NCI-H146 (cell line): ENCODE measurements at regions not wholly inside any gene's neighbourhood (a gene's known extent, or its start where the extent isn't known, plus 50 kb on each side); places are given as distances from the start of the nearest gene placed in this dataset.
"Not testable (repeated sequence)": the region's sequence is repeated elsewhere in the genome, so short reads cannot be mapped to it uniquely, and the experiment has no call there.

ENCODE experiments used
- DNase-seq: peaks from one replicate; lab custom pipeline; 2025; lab: John Stamatoyannopoulos, UW

DNA sequence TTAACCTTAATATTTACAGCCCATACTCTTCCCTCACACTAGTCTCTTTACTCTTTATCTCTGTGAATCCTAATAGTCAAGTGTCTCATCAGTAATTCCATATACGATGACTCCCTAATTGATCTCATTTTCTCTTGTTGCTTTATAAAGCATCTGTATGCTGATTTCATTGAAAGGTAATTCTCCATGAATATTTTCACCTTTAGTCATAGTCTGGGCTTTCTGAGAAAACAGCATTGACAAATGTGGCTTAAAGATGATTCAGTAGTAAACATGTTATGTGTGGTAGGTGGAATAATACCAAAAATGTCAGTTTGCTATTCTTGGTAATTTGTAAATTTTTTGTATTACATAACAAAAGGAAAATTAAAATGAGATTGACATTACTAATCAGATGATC, 1176.5 kb downstream of the NCAM2 start:
- DNase-seq, result no peak

DNA sequence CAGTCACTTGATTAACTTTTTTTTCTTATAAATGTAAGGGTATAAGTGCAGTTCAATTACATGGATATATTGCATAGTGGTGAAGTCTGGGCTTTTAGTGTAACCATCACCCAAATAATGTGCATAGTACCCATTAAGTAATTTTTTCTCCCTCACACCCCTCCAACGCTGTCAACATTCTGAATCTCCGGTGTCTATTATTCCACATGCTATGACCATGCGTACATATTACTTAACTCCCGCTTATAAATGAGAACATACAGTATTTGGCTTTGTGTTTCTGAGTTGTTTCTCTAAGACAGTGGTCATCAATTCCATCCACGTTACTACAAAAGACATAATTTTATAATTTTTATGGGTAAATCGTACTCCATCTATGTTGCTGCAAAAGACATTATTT, 1191.1 kb downstream of the NCAM2 start:
- no peak for DNase-seq

DNA sequence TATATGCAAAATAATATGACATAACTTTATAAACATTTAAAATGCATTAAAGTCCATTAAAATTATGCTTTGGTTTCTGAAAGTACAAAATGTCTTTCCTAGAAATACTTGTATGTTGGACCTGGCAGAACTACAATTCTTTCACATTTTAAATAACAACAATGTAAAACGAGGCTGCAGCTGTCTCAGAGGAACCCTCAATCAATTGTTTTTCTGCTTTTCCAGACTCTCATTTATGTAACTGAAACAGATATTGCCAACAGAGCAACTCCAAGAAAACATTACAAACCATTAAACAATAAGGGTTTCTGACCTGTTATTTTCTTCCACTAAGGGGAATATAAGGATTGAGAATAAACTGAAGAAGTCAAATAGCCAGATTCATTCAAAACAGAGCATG, 1193.4 kb downstream of the NCAM2 start:
- no peak for DNase-seq

DNA sequence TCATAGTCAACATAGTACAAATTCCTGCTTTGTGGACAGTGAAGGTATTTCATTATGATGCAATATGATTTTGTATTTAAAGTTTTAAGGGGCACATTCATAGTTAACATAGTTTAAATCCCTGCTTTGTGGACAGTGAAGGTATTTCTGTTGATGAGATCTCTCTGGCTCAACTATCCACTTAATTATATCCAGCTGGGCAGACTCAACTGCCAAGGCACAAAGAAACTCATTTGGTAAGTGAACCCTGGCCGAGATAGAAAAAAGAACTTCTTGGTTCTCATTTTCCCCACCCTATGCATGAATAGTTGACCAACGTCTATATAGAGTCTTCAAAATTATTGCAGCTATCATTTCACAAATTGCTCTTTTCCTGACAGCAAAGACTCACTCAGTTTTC, 1194.6 kb downstream of the NCAM2 start:
- no peak for DNase-seq

DNA sequence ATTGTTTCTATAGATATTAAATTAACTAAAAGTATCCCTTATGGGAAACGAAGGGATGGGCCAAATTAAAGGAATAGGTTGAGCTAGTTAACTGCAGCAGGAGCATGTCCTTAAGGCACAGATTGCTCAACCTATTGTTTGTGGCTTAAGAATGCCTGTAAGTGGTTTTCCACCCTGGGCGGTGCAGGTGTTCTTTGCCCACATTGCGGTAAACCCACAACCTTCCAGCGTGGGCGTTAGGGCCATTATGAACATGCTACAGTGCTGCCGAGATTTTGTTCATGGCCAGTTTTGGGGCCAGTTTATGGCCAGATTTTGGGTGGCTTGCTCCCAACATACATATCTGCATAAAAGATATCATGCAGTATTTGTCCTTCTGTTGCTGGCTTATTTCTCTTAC, 1196.8 kb downstream of the NCAM2 start:
- not testable (repeated sequence) for DNase-seq

DNA sequence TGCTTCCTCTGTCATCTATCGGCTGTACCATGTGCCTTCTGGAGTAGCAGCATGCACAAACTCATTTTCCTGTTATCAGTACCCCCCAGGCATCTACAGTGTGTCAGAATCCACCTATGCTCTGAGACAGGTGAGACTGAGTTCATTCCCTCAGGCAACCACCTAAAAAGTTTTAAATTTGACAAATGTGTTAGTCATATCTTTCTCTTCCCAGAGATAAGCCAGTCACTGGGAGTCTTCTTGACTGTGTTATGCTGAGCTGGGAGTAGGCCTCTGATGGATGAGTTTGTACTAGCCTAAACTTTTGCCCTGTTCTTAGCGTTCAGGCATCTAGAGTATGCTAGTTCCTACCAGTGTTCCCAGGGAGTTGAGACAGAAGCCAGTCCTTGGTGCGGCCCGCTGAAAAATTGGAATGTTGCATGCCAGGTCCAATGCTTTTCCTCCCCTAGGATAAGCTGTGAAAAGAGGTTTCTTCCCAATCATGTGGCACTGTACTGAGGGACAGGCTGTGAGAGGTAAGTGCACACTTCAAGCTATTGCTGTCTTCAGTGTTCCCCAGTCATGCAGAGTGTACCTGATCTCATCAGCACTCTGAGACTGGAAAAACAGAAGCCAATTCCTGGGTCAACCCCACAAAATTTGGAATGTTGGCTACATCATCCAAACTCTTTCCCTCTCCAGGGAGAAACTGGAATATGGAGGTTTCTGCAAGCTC, 1202.3 kb downstream of the NCAM2 start:
- no peak for DNase-seq

DNA sequence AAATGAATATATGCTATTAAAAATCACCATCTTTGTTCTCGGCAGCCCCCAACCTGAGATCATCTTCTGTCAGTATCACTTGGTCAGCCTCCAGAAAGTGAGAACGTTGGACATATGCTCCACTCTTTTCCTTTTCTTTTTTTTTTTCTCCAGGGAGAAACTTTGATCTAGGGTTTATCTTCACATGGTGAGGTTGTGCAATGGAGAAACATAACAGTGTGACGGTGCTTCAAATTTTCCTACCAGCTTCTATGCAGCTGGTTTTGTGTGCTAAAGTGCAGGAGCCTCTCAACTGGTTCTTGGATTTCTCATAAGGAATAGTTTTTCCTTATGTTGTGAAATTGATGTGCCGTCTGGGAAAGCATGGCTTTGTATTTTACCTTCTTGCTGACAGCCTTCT, 1202.9 kb downstream of the NCAM2 start:
- DNase-seq, result no peak

DNA sequence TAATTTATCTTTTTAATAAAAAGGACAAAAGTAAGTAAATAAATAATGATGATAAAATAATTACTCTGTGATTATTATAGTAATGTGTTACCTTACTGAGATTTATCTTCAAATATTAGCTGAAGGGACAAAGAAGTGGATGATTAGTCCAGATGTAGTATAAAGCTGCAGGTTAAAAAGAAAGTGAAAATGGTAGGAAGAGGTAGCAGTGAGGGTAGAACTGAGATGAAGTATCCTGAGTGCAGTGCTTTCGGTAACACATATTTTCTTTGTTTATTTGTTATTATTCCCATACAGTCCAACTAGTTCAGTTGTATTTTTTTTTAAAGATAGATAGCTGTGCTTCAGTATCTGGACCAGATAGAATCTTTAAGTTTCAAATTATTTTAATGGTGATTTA, 1203.5 kb downstream of the NCAM2 start:
- no peak for DNase-seq

DNA sequence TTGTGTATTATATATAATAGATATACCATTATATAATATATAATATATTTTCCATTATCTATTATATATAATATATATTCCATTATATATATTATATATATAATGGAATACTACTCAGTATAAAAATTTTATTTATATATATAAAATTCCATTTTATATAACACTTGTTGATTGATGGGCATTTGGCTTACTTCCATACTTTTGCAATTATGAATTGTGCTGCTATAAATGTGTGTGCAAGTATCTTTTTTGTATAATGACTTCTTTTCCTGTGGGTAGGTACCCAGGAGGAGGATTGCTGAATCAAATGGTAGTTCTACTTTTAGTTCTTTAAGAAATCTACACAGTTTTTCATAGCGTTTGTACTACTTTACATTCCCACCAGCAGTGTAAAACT, 1211.1 kb downstream of the NCAM2 start:
- no peak for DNase-seq

DNA sequence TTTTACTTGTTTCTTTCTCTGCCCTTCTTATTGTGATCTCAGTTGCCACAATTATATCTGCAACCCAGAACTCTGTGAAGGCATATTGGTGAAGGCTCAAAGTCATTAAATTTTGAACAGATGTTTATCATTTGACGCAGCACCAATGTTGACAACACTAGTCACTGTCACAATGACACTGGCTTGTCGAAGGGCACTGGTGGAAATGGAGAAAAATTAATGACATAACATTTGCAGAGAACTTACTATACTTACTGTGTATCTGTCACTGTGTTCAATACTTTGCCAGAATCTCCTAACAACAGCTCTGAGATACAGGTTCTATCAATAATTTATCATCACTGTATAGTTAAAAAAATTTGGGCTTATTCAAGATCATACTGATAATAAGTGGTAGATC, 1213.7 kb downstream of the NCAM2 start:
- DNase-seq, result no peak

DNA sequence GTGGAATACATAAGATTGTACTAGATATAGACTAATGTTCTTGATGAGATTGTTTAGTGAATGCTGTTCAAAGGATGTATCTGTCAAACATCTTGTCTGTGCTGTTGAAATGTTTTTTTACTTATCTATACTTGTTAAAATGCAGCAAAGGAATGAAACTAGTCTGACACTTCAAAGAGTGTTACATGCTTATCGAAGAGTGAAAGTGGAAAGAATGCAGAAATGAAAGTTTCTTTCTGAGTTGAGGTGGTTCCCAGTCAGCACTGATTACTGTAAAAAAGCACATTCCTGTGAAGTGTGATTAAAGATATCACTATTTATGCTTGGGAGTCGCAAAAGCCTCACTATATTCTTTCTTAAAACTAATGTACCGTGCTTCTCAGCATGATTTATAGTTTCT, 1225.2 kb downstream of the NCAM2 start:
- no peak for DNase-seq

DNA sequence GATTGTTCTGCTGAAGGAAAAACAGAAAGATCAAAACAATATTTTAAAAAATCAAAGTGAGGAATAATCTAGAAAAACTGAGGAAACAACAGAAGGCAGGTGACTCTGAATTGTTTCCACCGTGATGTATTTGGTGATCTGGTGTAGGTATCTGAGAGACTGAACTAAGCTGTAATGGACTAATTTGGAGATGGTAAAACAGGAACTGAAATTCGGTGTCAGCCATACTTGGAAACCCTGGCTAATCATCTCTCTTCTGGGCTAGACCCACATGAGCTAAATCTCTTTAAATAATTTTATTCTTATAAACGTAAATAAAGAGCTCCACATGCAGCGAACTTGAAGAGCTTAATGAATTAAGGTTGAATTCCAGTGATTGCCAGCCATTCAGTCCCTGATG, 1226.1 kb downstream of the NCAM2 start:
- no peak for DNase-seq

DNA sequence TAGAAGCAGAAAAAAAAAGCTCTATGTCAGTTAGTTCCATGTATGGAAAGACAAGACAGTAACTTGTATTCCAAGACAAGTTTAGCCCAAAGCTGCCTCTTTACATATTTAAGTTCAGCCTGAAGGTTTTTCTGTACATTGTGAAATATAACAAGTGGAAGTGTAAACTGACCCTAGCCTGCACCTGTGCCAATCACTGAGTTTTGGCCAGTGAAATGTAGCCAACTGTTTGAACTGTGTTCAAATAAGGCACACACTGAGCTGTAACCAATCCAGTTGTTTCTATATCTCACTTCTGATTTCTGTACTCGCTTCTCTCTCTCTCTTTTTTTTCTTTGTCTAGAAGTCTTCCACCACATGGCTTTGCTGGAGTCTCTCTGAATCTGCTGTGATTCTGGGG, 1227.1 kb downstream of the NCAM2 start:
- DNase-seq, result no peak

DNA sequence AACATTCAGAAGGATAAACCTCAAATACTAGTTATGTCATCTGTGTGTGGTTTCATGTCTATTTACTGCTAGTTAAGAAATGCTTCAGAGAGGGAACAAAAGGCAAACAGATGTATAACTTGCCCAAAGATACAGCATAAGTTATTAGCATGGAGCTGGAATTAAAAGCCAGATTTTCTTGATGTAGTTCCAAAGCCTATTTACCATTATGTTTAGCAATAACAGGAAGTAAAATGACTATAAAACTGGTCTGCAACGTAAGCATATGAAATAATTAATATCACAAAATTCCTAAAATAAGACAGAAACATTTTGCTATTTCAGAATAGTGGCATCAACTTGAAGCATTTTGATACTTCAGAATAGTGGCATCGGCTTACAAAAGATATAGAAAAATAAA, 1232.8 kb downstream of the NCAM2 start:
- no peak for DNase-seq

DNA sequence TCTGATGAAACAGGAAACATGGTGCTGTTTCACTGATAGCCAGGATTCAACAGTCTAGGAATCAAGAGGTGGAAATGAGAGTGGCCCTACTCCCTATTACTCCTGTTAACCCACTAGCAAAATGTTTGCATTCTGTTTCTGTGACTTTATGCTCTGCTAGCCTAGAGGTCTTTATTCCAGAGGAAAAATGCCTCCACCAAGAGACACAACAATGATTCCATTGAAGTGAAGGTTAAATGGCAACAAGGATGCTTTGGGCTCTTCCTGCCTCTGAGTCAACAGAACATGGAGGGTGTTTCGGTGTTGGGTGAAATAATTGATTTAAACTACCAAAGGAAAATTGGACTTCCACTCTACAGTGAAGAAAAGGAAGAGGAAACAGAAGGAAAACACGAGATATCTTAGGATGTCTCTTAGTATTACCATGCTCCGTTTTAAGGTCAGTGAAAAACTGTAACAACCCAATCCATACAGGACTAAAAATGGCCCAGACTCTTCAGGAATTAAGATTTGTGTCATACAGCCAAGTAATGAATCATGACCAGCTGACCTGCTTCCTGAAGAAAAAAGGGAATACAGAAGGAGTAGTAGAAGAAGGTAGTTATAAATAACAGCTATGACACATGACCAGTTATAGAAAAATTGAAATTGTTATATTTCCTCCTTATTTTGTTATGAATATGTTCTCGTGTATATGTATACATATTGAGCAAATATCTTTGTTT, 1237.8 kb downstream of the NCAM2 start:
- no peak for DNase-seq

DNA sequence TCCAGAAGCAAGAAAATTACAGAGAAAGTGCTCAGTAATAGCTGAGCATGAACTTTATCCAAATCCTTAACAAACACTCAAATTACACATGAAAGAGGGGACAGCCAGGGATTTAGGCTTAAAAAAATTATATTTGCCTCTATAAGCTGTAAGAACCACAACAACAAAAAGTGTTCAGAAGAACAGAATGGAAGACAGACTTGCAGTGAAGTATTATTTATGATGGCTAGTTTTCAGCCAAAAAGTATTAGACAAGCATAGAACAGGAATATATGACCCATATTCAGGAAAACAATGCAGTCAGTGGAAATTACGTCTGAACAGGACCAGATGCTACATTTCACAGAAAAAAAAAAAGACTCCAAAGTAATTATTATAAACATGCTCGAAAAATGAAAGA, 1246.3 kb downstream of the NCAM2 start:
- DNase-seq, result no peak

DNA sequence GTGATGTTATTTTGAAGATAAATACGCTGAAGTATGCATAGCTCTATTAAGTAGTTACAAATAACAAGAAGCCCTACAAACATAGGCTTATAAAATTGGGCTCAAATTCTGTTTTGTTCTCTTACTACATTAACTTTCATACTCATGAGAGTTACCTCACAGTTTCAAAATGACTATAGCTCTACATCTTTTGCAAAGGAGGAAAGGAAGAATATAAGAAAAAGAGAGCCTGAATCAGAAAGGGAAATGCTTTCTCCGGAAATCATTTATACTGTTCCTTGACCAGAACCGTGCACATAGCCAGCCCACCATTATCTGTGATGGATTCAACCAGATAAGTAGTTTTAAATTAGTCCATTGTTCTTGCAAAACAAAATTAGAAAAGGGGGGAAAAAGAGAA, 1252.1 kb downstream of the NCAM2 start:
- no peak for DNase-seq

DNA sequence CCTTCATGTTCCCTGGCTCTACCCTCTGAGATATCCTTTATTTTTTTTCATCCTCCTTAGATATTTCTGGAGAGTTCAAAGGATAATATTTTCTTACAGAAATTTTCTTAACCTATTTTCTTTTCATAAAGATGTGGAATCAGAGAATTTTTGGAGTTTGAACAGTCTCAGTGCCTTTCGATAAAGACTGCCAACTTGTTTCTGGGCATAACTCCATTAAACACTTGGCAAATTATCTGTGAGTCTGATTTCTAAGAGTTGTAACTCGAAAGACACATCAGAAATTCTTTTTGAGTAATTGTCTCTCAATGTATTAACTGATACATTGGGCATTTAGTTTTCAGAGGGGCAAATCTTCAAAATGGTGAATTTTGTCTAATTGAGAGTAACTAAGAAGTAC, 1255.6 kb downstream of the NCAM2 start:
- no peak for DNase-seq

DNA sequence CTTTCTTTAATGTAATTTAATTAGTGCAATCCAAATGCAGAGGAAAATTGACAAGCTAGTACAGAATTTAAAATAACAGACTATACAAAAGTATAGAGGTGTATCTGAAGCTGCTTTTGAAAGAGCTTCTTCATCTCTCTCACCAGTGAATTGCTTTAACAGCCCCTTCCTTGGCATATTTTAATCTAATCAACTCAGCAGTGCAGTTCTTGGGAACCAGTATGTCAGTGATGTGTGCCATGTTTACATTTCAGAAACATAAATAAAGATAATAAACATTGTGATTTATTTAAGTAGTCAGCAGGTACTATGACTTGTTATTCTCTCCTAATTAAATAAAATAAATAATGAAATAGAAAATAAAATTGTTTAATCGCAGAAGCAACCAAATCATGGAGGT, 1260.6 kb downstream of the NCAM2 start:
- no peak for DNase-seq

DNA sequence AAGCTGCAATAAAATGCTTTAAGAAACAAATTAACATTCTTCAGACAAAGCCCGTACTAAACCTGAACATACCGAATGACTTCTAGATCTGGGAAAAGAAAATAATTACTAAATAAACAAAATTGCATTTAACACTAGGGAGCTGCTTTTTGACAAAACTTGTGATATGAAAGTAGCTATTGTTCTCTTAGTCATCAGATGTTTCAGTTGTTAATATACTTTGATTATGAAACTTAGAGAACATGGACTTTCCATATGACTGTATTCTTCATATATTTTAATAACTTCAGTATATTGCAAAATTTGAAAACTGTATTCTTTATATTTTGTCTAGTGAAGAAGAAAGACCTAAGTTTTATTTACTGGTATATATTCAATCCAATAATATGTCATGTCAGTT, 1262.1 kb downstream of the NCAM2 start:
- no peak for DNase-seq

DNA sequence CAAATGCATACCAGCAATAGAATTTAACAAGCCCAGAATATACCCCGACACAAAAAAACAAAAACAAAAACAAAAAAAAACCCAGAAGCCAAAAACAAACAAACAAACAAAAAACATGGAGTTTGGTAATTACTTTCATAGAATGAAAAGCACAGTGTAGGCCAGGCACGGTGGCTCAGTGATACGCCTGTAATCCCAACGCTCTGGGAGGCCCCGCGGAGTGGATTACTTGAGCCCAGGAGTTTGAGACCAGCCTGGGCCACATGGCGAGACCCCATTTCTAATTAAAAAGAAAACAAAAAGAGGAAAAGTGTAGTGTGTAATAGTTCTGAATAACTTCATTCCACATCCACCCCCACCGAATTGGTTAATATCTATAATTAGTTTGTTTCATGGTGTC, 1265.7 kb downstream of the NCAM2 start:
- no peak for DNase-seq

DNA sequence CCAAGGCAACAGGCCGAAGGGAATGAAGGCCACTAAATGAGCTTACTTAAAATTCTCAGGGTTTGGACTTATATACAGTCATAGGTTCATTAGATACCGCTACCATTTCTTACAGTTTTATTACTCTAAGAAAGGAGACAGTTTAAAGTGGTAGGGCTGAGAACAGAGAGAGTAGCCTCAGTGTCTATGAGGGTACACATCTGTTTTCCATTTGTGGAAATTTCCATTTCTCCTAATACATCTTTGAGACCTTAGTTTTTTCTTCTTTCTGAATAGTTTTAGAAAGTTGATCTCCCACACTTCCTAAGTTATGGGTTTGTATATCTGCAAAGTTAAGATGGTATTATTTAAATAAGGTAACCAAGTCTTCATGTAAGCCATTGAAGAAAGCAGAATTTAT, 1279.1 kb downstream of the NCAM2 start:
- DNase-seq, result no peak

DNA sequence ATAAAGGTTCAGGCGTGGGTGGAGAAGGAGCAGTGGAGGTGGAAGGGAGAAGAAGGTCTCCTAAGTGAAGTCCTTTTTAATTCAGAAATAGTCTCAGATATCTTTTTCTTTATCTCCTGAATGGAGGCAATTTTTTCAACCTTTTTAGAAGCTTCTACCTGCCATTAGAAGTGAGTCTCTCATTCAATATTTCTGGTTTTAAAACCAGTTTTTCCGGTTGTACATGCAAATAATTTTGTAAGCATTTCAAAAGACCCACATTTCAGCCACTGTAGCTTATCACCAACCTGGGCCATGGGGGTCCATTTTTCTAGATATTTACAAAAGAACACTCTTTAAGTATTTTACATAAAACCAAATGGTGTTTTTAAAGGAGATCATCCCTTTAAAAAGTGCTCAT, 1280.2 kb downstream of the NCAM2 start:
- no peak for DNase-seq

DNA sequence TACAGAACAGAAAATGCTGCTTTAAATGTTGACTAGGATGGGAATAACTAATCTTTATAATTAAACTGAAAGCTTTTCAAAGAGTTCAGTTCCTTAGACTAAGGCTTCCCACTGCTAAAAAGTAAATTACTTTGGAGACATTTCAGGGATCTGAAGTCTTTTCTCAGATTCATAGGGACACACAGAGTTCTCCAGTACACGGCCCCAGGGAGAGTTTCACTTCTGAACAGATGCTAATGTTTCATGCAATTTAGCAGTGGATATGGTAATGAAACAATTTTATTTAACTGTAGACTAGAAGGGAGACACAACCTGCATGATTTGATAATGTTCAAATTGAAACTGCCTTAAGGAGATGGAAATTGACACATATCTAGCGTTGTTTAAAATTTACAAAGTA, 1282.6 kb downstream of the NCAM2 start:
- no peak for DNase-seq
